Esophagus squamous epithelium (tissue), 5 donors: ENCODE measurements at regions not wholly inside any gene's neighbourhood (a gene's known extent, or its start where the extent isn't known, plus 50 kb on each side); places are given as distances from the start of the nearest gene placed in this dataset.

ENCODE experiments used
- DNase-seq: peaks from one replicate; lab custom pipeline; 2025; lab: John Stamatoyannopoulos, UW
- H3K27ac ChIP-seq, 4 donors: fragments of 200-600 bp; sonication (generic); one replicate each; pipeline ENCODE4 v1.5.1; 2016 to 2019; ENCODE audit warnings: mild to moderate bottlenecking in 1 of 4
- H3K27me3 ChIP-seq, 4 donors: fragments of 200-600 bp; sonication (generic); 1 replicate in 3 of 4; 2 replicates in 1 of 4; pipeline versions ENCODE4 v1.5.1 to v1.6.0; 2017 to 2021; ENCODE audit warnings: antibody characterized with exemption in 1 of 4
- H3K36me3 ChIP-seq, 3 donors: fragments of 200-600 bp; sonication (generic); one replicate each; pipeline ENCODE4 v1.5.1; 2016 to 2019
- H3K4me1 ChIP-seq, 3 donors: fragments of 200-600 bp; sonication (generic); one replicate each; pipeline ENCODE4 v1.5.1; 2017 to 2019
- H3K4me3 ChIP-seq, 4 donors: fragments of 200-600 bp; sonication (generic); 1 replicate in 3 of 4; 2 replicates in 1 of 4; pipeline ENCODE4 v1.5.1; 2016 to 2019; ENCODE audit warnings: mild to moderate bottlenecking in 2 of 4, moderate library complexity in 1 of 4
- H3K9me3 ChIP-seq, 3 donors: fragments of 200-600 bp; sonication (generic); one replicate each; pipeline ENCODE4 v1.5.1; 2016 to 2019
- POLR2A ChIP-seq, 4 donors: fragments of 450-650 bp; IDR thresholded peaks; one replicate each; pipeline ENCODE4 v1.6.1; 2017; ENCODE audit warnings: antibody characterized with exemption in 4 of 4, mild to moderate bottlenecking in 4 of 4, moderate library complexity in 3 of 4
- WGBS, 2 donors: methylation state at CpG; one replicate each; pipeline ENCODE4 v1.1.5; 2018; 5-methylcytosine and 5-hydroxymethylcytosine counted together
- intact Hi-C: fragments of 100-400 bp; cut with DNase I; formaldehyde crosslinking; loops from one replicate; pipeline ENCODE4 v1.15.0; 2022
- TF ChIP-seq, protein P1 (sequence below), 6 experiments: fragments of 450-650 bp in 4 of 6; fragments of 200-600 bp in 2 of 6; sonication (generic) in 2 of 6; IDR thresholded peaks; one replicate each; pipeline ENCODE4 v1.5.1; 2016 to 2019; ENCODE audit warnings: antibody characterized with exemption in 6 of 6, mild to moderate bottlenecking in 4 of 6, moderate library complexity in 4 of 6
- donor health status: DM: yes; HTN: yes; CAD: no.

DNA sequence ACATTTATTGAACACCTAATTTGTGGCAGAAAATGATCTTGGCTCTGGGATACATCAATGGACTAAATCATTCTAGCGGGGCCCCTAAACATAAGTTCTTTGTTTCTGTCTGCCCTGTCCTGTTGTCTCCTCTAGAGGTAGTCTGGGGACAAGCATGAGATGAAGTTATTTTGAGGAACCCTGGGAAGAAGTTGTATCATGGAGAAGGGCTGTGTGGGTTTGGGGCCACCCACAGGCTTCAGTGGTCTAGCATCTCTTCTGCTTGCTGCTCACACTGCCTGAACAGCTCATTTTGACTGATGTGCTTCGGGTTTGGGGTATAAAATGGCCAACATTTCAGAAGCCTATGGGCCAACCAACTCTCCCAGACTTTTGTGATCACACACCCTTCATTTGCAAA, 50.3 kb upstream of the OSBPL11 start:
- Histone ChIP-seq H3K4me3 (no peak overlapping the region), H3K36me3 (no peaks in the 10 kb centered on the region), H3K27ac (no peak overlapping the region), H3K4me1 (peaks cover 6 to 43% (median 7%) of the 10 kb centered on the region in 3 donors), H3K27me3 (no peaks in the 10 kb centered on the region), H3K9me3 (no peaks in the 10 kb centered on the region)
- DNase-seq, result no peak
- intact Hi-C loops, result no loop called here
- TF ChIP-seq, protein P1, sequence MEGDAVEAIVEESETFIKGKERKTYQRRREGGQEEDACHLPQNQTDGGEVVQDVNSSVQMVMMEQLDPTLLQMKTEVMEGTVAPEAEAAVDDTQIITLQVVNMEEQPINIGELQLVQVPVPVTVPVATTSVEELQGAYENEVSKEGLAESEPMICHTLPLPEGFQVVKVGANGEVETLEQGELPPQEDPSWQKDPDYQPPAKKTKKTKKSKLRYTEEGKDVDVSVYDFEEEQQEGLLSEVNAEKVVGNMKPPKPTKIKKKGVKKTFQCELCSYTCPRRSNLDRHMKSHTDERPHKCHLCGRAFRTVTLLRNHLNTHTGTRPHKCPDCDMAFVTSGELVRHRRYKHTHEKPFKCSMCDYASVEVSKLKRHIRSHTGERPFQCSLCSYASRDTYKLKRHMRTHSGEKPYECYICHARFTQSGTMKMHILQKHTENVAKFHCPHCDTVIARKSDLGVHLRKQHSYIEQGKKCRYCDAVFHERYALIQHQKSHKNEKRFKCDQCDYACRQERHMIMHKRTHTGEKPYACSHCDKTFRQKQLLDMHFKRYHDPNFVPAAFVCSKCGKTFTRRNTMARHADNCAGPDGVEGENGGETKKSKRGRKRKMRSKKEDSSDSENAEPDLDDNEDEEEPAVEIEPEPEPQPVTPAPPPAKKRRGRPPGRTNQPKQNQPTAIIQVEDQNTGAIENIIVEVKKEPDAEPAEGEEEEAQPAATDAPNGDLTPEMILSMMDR (IDR thresholded peaks at IDR 0.05), result no peak
- no peak for TF ChIP-seq POLR2A (IDR thresholded peaks at IDR 0.05)
- WGBS, 2 donors, result 82 to 90% methylated on average over 1 to 2 of the region's 2 CpGs

DNA sequence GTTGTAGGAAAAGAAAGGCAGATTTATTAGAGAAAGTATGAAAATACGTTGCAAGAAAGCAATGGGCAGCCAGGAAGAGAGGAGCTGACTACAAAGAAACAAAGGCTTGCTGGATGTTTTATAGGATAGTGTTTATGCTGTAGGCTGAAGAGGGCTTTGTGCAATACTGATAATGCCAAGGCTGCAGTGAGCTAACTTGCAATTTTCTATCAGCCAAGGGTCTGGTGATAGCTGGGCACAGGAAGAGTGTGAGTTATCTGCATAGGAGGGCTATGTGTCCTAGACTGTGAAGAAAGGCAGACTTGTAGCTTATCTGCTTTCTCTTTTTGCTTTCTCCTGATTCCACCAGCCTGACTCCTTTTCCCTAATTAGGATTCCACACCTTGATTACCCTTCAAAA, 51.3 kb upstream of the OSBPL11 start:
- intact Hi-C loops, result no loop called here
- H3K27me3 ChIP-seq, result no peaks in the 10 kb centered on the region
- no peak overlapping the region for H3K4me3 ChIP-seq
- WGBS, 2 donors, result 80 to 96% methylated on average over 1 of the region's 1 CpG
- H3K27ac ChIP-seq, result peak overlapping the region in 3 of 4 donors; percentile 67 to 91 (median 89)
- H3K4me1 ChIP-seq, result peaks cover 6 to 43% (median 7%) of the 10 kb centered on the region in 3 donors
- H3K36me3 ChIP-seq, result no peaks in the 10 kb centered on the region
- TF ChIP-seq POLR2A (IDR thresholded peaks at IDR 0.05), result no peak
- TF ChIP-seq, protein P1 (IDR thresholded peaks at IDR 0.05), result no peak
- H3K9me3 ChIP-seq, result no peaks in the 10 kb centered on the region
- no peak for DNase-seq

DNA sequence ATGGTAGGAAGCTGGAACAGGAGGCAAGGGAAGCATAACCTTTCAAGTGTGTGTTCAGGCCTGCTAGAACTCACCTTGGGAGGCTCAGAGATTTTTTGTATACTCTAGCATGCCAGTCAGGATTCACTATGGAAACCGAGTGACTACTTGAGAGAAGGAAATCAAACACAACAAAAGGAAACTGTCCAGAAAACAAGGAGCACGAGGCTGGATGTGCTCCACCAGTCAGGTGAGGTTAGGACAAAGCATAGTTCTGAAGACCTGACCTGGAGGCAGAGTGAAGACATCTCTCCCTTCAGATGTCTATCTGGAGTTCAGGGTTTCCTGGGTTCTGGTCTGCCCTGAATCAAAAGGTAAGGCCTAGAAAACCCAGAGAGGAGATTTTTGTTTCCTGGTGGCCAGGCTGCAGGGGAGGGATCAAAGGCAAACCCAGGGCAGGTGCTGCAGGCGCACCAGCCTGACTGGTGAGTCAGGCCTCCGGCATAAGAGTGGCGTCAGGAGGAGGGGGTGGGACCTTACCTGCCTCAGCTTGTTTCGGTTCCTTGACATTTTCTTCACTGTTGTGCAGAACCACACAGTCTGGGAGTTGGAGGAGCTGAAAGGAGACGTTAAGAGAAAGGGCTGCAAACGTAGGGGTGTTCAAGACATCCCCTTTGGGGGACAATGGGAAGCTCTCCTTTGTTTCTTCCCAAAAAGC, 52.2 kb upstream of the OSBPL11 start:
- H3K27me3 ChIP-seq, result no peaks in the 10 kb centered on the region
- intact Hi-C loops, result no loop called here
- H3K27ac ChIP-seq, result peak overlapping the region; percentile 67 to 91 (median 78)
- 26 to 41% methylated on average over 5 to 8 of the region's 8 CpGs for WGBS, 2 donors
- peaks cover 6 to 43% (median 7%) of the 10 kb centered on the region in 3 donors for H3K4me1 ChIP-seq
- peak overlapping the region in 1 of 4 donors; percentile 17 for H3K4me3 ChIP-seq
- no peak for DNase-seq
- no peaks in the 10 kb centered on the region for H3K9me3 ChIP-seq
- TF ChIP-seq, protein P1 (IDR thresholded peaks at IDR 0.05), result no peak
- TF ChIP-seq POLR2A (IDR thresholded peaks at IDR 0.05), result no peak
- H3K36me3 ChIP-seq, result no peaks in the 10 kb centered on the region

DNA sequence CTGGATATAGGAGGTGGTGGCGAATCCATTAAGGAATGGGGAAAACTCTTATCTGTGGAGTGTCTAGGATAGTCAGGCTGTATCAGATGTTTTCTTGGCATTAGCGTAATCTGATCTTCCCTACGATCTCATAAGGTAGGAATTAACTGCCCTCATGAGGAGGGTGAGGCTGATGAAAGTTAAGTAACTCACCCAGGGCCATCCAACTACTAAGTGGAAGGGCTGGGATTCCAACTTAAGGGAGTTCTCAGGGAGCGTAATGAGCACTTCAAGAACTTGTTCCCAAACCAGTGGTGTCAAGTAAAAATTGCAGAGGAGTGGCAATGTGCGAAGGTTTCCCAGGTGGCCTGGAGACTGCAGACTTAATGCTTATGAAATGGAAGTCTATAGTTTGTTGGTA, 55.9 kb upstream of the OSBPL11 start:
- intact Hi-C loops, result no loop called here
- no peaks in the 10 kb centered on the region for H3K36me3 ChIP-seq
- no peaks in the 10 kb centered on the region for H3K9me3 ChIP-seq
- H3K27ac ChIP-seq, result no peak overlapping the region
- no peaks in the 10 kb centered on the region for H3K27me3 ChIP-seq
- H3K4me3 ChIP-seq, result no peak overlapping the region
- 81 to 86% methylated on average over 5 of the region's 5 CpGs for WGBS, 2 donors
- no peak for DNase-seq
- H3K4me1 ChIP-seq, result peaks cover 0 to 22% (median 0%) of the 10 kb centered on the region in 3 donors
- TF ChIP-seq, protein P1 (IDR thresholded peaks at IDR 0.05), result no peak

DNA sequence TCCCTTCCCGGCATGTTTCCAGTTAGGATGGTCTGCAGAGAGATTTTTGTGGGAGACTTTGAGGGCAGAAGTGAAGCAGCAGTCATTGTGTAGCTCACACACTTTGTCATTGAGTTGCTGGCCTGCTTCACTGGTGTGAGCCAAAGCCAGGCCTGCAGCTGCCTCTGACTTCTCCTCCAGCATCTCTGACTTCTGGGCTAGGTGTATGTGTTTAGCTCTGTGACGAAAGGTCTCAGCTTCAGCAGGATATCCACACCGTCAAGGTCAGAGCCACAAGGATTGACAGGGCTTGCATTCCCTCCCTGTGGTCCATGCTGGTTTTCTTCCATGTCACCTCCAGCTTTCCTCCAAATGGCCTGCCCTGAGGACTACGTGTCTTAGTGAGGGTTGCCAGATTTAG, 57.1 kb upstream of the OSBPL11 start:
- H3K9me3 ChIP-seq, result no peaks in the 10 kb centered on the region
- TF ChIP-seq POLR2A (IDR thresholded peaks at IDR 0.05), result no peak
- TF ChIP-seq, protein P1 (IDR thresholded peaks at IDR 0.05), result no peak
- intact Hi-C loops, result no loop called here
- H3K27me3 ChIP-seq, result no peaks in the 10 kb centered on the region
- no peak for DNase-seq
- no peak overlapping the region for H3K27ac ChIP-seq
- no peaks in the 10 kb centered on the region for H3K36me3 ChIP-seq
- H3K4me3 ChIP-seq, result no peak overlapping the region
- 75 to 94% methylated on average over 4 of the region's 4 CpGs for WGBS, 2 donors
- peaks cover 0 to 14% (median 0%) of the 10 kb centered on the region in 3 donors for H3K4me1 ChIP-seq
